ENCODE measurements at regions not wholly inside any gene's neighbourhood (a gene's known extent, or its start where the extent isn't known, plus 50 kb on each side); places are given as distances from the start of the nearest gene placed in this dataset.
A peak's percentile ranks its signal among the peaks of the same experiment; 100 is the strongest.

DNA sequence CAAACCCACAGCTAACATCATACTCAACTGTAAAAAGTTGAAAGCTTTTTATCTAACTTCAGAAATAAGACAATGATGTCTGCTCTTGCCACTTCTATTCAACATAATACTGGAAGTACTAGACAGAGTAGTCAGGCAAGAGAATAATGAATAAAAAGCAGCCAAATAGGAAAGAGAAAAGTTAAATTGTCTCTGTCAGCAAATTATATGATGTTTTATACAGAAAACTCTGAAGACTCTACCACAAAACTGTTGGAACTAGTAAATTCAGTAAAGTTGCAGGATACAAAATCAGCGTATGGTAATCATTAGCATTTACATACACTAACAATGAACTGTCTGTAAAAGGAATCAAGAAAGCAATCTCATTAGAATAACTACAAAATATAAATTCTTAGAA lies 752.9 kb upstream of the CT83 start:
- no peak for DNase-seq

DNA sequence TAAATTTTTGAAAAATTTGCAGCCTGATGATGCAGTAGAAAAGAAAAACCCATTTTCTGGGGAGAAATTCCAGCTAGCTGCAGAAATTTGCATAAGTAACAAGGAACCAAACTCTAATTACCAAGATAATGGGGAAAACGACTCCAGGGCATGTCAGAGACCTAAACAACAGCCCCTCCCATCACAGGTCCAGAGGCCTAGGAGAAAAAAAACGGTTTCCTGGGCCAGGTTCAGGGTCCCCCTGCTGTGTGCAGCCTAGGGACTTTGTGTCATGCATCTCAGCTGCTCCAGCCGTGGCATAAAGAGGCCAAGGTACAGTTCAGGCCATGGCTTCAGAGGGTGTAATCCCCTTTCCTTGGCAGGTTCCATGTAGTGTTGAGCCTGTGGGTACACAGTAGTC lies 733.7 kb upstream of the CT83 start:
- DNase-seq = no peak

DNA sequence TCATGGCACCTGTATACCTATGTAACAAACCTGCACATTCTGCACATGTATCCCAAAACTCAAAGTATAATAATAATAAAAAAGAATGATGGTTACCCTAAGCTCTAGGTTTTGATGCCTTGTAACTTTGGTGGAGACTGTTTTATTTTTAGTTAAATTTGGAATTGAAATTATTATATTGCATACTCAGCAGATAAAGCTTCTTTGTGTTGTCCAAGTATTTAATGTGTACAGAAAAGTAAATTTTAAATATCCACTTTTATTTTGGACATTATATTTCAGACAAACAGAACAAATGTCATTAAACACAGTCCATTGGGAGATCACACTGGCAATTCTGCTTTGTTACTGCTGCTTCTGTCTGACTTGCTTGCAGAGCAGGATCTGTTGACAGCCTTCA lies 684.5 kb upstream of the CT83 start:
- no peak for DNase-seq

DNA sequence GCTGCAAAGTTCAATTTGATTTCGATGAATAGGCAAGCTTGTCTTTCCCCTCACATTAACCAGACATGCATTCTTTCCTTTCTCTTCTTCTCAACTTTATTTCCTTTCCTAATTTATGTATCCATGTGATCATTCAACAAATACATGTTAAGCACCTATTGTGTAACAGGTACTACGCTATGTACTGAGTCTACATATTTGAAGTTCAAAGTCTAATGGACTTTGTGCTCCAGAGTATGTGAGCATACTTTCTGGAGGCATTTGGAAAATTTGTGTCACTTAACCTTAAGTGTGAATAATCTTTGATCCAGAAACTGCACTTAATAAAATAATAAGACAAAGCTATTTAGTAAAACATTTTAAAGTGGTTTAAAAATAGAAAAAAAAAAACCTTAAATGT lies 675.3 kb upstream of the CT83 start:
- DNase-seq = no peak

DNA sequence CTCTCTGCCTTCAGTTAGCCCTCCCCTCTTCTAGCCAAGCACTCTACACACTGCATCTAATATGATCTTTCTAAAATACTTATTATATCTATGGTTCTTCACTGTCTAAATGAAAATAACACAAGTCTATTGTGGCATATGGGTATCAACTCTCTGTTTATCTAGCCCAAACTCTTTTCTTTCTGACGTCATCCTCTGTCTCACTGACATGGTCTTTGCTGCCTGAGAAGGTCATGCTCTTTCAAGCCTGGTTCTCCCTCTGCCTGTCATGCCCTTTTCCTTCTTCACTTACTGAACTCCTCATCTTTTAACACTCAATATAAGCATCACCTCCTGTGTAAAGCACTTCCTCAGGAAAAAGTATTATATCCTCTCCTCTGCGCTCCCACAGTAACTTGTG lies 672.2 kb upstream of the CT83 start:
- no peak for DNase-seq

DNA sequence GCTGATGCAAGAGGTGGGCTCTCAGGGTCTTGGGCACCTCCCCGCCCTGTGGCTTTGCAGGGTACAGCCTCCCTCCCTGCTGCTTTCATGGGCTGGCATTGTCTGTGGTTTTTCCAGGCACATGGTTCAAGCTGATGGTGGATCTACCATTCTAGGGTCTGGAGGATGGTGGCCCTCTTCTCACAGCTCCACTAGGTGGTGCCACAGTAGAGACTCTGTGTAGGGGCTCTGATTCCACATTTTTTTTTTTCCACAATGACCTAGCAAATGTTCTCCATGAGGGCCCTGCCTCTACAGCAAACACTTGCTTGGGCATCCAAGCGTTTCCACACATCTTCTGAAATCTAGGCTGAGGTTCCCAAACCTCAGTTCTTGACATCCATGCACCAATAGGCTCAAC lies 657.9 kb upstream of the CT83 start:
- no peak for DNase-seq

DNA sequence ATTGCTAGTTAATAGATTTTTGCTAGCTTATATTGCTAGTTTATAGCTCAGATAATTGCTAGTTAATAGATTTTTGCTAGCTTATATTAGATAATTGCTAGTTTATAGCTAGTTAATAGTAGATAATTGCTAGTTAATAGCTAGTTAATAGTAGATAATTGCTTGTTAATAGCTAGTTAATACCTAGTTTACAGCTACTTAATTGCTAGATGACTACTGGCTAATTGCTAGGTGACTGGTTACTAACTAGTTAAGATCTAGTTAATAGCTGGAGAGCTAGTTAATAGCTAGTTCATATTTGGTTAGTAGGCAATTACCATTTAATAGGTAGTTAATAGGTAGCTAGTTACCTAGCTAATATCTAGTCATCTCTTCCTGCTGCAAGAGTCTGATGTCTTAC lies 633.8 kb upstream of the CT83 start:
- no peak for DNase-seq

DNA sequence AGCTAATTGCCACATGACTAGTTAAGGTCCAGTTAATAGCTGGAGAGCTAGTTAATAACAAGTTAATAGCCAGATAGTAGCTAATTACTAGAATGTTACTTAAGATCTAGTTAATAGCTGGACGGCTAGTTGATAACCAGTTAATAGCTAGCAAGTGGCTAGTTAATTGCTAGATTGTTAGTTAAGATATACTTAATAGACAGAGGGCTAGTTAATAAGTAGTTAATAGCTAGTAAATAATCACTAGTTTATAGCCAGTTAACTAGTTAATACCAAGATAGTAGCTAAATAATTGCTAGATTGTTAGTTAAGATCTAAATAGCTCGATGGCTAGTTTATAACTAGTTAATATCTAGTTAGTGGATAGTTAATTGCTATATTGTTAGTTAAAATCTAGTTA lies 632.6 kb upstream of the CT83 start:
- no peak for DNase-seq

DNA sequence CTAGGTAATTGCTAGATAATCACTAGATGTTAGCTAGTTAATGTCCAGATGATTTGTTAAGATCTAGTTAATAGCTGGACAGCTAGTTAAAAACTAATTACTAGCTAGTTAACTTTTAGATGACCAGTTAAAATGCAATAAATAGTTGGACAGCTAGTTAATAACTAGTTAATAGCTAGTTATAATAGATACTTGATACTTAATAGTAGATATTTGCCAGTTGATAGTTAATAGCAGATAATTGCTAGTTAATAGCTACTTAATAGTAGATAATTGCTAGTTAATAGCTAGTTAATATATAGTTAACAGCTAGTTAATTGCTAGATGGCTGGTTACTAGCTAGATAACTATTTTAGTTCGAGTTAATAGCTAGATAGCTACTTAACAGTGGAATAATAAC lies 631.4 kb upstream of the CT83 start:
- no peak for DNase-seq

DNA sequence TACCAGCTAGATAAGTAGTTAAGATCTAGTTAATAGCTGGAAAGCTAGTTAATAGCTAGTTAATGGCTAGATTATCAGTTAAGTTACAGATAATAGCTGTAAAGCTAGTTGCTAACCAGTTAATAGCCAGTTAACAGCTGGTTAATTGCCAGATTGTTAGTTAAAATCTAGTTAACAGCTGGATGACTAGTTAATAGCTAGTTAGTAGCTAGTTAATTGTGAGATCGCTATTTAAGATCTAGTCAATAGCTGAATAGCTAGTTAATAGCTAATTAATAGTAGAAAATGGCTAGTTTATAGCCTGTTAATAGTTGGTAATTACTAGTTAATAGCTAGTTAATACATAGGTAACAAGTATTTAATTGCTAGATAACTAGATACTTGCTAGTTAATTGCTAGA lies 630.5 kb upstream of the CT83 start:
- no peak for DNase-seq

DNA sequence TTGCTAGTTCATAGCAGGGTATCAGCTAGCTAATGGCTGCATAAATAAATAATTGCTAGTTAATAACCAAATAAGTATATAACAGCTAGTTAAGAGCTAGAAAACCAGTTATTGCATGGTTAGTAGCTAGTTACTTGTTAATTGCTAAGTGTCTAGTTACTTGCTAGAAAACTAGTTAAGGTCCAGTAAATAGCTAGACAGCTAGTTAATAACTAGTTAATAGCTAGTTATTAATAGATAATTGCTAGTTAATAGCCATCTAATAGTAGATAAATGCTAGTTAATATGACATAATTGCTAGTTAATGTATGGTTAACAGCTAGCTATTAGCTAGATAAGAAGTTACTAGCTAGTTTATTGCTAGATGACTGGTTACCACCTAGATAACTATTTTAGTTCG lies 629.9 kb upstream of the CT83 start:
- no peak for DNase-seq

DNA sequence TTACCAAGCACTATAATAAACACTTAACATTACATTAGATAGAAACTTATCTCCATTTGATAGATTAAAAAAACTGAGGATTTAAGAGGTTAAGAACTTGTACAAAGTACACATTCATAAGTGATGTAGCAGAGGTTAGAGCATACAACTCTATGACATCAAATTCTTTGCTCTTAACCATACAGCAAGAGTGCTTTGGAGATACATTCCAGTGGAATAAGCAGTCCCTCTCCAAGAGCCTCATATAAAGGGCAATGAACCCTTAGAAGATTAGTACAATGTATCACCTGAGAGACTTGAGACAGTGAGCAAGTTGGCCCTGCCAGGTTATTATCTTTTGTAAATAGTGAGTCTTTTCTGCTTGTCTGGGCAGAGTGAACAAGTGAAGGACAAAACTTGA lies 600.4 kb upstream of the CT83 start:
- no peak for DNase-seq

DNA sequence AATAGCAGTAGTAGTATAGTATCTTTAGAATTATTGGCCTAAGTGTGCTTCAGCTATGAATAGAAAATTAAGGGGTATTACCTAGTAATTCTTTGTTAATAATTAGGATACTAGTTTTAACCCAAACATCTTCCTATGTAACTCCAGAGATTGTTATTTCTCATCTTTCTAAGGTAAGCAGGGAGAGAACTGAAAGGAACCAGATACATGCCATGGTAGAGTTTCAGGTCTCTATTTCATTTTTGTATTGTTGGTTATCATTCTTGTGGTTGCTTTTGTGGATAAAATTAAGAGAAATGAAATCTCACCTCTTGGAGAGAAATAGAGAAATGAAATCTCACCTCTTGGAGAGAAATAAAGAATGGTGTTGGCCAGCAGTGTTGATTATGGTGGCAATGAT lies 597.1 kb upstream of the CT83 start:
- no peak for DNase-seq

DNA sequence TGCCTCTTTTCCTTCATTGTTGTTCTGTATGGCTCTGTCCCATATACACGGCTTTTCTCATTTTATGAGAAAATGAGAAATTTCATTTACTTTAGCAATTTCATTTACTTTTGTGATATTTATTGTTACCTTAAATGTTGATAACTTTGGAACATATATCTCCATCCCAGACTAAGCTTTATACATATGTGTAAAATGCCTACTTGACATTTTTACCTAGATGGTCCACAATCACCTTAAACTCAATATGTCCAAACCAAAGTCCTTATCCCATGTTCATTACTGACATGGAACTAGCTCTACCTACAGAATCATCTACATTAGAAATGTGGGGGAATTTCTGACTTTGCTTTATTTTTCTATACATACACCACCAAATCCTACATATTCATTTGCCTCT lies 590.5 kb upstream of the CT83 start:
- DNase-seq = no peak

DNA sequence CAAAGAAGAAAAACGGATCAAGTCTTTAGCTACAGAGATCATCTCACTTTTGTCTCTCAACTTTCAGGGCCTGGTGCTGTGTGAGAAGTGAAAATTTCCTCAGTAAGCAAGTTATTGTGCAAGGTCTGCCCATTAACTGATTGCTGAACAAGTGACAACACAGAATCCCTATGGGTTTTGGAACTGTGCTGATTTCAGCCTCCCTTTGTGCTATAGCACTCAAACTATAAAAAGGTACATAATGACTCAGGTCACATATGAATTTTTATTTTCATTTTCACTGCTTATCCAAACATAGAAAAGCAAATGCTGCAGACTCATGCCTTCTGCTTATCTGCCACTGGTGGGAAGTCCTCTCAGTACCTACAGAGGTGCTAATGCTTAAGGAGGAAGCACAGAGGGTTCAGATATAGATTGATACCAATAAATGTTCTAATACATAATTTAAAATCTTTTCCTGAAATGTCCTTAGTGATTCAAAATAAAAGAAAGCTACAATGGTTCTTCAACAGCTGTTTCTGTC lies 576.2 kb upstream of the CT83 start:
- no peak for DNase-seq

DNA sequence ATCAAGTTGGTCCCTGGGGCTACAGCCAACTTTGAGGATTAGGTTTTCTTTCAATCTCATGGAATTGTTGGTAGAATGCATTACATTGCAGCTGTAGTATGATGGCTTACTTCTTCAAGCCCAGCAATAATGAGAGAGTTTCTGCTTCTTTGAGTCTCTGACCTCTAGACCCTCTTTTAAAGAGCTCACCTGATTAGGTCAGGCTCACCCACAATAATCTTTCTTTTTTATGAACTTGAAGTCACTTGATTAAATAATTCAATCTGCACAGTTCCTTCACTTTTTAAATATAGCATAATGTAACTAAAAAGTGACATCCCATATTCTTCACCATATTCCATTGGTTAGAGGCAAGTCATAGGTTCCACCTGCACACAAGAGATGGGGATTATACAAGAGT lies 547.5 kb upstream of the CT83 start:
- no peak for DNase-seq

DNA sequence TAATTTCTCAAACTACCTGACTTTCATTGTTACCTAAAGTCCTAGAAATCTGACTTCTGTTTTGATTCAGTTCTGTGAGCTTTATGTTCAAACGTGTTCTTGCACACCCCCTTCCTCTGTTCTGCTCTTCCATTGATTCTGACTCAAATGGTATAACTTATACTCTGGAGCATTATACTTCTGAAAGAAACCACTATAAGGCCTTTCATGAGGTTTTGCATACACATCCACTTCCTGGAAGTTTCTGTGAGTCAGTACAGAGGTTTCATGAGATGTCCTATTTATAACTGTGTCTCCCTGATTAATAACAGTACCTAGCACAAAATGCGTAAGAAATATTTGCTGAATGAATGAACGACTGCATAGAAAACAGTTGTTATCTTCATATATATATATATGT lies 540.2 kb upstream of the CT83 start:
- no peak for DNase-seq

DNA sequence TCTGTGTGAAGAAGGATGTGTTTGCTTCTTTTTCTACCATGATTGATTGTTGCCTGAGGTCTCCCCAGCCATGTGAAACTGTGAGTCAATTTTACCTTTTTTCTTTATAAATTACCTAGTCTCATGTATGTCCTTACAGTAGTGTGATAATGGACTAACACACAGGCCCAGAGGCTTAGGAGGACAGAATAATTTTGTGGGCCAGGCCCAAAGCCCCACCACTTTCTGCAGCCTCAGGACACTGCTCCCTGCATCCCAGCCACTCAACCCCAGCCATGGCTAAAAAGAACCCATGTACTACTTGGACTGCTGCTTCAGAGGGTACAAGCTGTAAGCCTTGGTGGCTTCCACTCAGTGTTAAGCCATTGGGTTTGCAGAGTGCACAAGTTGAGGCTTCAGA lies 512.7 kb upstream of the CT83 start:
- DNase-seq = no peak

DNA sequence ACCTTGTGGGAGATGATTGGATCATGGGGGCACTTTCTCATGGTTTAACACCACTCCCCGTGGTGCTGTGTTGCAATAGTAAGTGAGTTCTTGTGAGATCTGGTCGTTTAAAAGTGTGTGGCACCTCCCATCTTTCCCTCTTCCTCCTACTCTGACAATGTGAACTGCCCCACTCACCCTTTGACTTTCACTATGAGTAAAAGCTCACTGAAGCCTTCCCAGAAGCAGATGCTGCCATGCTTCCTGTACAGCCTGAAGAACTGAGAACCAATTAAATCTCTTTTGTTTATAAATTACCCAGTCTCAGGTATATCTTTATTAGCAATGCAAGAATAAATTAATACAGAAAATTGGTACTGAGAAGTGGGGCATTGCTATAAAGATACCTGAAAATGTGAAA lies 509.6 kb upstream of the CT83 start:
- DNase-seq = no peak

DNA sequence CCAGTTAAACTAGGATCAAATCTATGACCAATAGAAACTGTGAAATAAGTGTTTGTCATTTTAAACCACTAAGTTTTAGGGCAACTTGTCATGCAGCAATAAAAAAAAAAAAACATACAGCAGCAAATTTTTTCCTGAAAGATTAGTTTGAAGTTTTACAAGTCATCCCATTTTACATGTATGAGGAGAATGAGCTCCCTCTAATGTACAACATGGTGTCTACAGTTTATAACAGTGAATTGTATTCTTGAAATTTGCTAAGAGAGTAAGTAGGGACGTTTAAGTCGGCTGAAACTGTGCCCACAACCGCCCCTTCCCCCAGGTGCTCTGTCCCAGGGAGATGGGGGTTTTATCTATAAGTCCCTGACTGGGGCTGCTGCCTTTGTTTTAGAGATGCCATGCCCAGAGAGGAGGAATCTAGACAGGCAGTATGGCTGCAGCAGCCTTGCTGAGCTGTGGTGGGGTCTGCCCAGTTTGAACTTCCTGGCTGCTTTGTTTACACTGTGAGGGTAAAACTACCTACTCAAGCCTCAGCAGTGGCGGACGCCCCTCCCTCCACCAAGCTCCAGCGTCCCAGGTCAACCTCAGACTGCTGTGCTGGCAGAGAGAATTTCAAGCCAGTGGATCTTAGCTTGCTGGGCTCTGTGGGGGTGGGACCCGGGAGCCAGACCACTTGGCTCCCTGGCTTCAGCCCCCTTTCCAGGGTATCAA lies 499.3 kb upstream of the CT83 start:
- DNase-seq = no peak

DNA sequence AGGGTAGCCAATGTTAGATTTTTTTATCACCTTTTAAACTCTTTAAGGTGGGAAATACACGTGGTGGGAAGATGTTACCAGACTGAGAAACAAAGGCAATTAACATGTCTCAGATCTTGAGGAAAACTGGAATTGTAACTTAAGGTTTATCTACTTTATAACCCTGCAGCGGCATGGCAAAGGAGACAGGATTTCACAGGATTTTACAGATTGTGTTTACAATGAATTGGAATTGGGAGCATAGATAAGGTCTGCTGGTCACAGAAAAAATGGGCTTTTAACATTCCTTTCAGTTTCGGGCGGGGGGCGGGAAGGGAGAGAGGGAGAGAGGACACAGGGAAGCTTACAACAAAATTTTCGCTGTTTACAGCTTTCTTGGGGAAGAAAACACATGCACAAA lies 467.5 kb upstream of the CT83 start:
- no peak for DNase-seq

DNA sequence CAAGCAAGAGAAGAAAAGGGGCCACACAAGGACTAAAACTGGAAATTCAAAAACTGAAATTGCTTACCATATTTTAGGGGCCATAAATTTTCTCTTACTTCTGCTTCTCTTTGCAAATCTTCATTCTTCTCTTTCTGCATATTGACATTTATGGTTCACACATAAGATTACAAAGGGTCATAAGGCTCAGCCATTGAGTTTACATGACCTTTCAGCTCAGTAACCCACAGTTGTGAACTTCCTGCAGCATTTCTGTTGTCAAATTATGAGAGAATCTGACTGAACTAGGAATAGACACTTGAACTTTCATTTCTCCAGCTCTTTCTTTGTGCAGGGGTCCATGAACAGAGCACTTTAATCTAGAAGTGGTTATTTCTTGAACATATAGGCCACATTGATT lies 434.8 kb upstream of the CT83 start:
- no peak for DNase-seq

DNA sequence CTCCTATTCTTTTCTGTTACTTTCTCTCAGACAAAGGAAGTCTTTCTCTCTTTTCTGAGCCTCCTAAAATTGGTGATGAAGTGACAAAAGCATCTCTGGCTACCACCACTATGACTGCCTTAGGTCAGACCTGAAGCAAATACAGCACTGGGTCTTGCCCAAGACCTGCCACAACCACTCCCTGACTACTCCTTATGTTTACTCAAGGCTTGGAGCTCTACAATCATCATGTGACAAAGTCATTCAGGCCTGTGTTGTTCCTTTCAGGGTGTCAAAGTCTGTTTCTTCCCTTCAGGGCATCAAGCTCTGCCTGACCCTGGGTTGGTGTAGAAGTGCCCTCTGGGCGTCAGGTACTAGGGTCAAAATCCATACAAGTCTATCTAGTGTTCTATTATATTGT lies 419.2 kb upstream of the CT83 start:
- DNase-seq = no peak

DNA sequence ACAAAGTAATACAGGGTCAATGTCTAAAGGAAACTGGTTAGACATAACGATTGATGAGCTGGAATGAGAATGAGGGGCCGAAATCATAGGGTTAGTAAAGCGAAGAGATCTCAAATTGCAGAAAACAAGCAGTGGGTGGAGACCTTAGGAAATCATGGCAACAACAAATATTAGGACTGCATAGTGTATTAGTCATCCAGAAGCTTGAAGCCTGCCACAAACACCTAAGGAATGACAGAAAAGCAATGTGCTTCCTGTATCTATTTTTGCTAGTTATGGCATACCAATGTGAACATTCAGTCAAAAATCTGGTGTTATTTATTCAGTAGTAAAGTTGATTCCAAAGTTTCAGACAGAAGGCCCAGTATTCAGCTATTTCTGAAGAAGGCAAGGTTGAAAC lies 410.9 kb upstream of the CT83 start:
- peak; percentile 69 for DNase-seq

DNA sequence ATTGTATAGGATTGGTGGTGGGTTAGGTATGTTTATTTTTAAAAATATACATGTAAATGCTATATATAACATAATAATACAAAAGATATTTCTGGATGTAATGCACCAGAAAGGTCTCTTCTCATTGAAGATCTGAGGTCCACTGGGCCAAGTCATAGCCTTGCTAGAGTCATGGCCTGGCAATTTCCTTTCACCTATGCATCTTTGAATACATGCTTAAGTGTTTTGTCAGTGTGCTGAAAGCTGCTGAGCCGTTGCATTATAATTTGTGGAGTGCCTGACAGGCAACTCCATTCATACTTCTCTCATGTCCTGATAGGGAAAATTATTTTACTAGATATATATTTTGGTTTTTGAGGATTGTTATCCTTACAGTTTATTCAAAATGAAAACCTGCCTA lies 410.2 kb upstream of the CT83 start:
- peak; percentile 9 for DNase-seq
